ENCODE measurements at regions not wholly inside any gene's neighbourhood (a gene's known extent, or its start where the extent isn't known, plus 50 kb on each side); places are given as distances from the start of the nearest gene placed in this dataset.

GRCh38 chr4:26141911-26142638 is 178.7 kb upstream of the RBPJ start:
- no peak for DNase-seq

GRCh38 chr4:26144526-26145155 is 176.2 kb upstream of the RBPJ start:
- DNase-seq: no peak

- no peak for DNase-seq
Measured at GRCh38 chr4:26145212-26145611, 175.6 kb upstream of the RBPJ start.

GRCh38 chr4:26148927-26149326 is 171.9 kb upstream of the RBPJ start:
- DNase-seq: no peak

GRCh38 chr4:26150948-26151347 is 169.9 kb upstream of the RBPJ start:
- DNase-seq: no peak

- DNase-seq: no peak
Measured at GRCh38 chr4:26151615-26152014, 169.2 kb upstream of the RBPJ start.

- DNase-seq: peak; percentile 58 to 69
Measured at GRCh38 chr4:26152056-26152455, 168.8 kb upstream of the RBPJ start.

GRCh38 chr4:26157541-26157940 is 163.3 kb upstream of the RBPJ start:
- DNase-seq: no peak

- DNase-seq: no peak
Measured at GRCh38 chr4:26160591-26160990, 160.2 kb upstream of the RBPJ start.

- no peak for DNase-seq
Measured at GRCh38 chr4:26161030-26161824, 159.6 kb upstream of the RBPJ start.

- DNase-seq: no peak
Measured at GRCh38 chr4:26162101-26162500, 158.7 kb upstream of the RBPJ start.

- no peak for DNase-seq
Measured at GRCh38 chr4:26163425-26164362, 157.1 kb upstream of the RBPJ start.

- DNase-seq: no peak
Measured at GRCh38 chr4:26171501-26171900, 149.3 kb upstream of the RBPJ start.

GRCh38 chr4:26171941-26172340 is 148.9 kb upstream of the RBPJ start:
- peak in 1 of 2 experiments; percentile 14 for DNase-seq

- no peak for DNase-seq
Measured at GRCh38 chr4:26173619-26174018, 147.2 kb upstream of the RBPJ start.

GRCh38 chr4:26174027-26174426 is 146.8 kb upstream of the RBPJ start:
- DNase-seq: no peak

GRCh38 chr4:26175006-26175786 is 145.6 kb upstream of the RBPJ start:
- no peak for DNase-seq

- no peak for DNase-seq
Measured at GRCh38 chr4:26175905-26176470, 144.8 kb upstream of the RBPJ start.

GRCh38 chr4:26176598-26177149 is 144.1 kb upstream of the RBPJ start:
- DNase-seq: no peak

- DNase-seq: no peak
Measured at GRCh38 chr4:26178854-26179253, 142.0 kb upstream of the RBPJ start.

- DNase-seq: no peak
Measured at GRCh38 chr4:26179316-26179760, 141.5 kb upstream of the RBPJ start.
